ENCODE measurements at regions not wholly inside any gene's neighbourhood (a gene's known extent, or its start where the extent isn't known, plus 50 kb on each side); places are given as distances from the start of the nearest gene placed in this dataset.
"Not testable (repeated sequence)": the region's sequence is repeated elsewhere in the genome, so short reads cannot be mapped to it uniquely, and the experiment has no call there.

DNA sequence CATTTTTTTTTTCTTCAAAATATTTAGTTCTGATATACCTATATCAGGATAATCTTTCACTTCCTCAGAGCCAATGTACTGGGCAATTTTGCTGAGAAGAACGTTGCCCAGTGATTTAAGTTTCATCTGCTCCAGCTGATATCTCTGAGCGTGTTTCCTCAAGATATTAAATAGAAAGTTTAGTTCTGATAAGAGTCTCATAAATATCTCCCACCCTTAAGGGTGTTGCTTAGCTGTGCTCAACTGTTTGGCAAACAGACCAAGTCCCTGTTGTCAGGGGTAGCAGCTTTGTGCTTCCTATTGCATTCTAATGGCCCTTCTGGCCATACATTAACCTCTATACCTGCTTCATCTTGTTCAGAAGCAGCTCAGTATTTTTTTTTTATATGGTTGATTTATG is 84.7 kb upstream of the GPR141 start:
- Histone ChIP-seq H3K9me3 (replicated peaks) (no peaks in the 10 kb centered on the region), H3K4me3 (no peak overlapping the region), H3K36me3 (no peaks in the 10 kb centered on the region), H3K27me3 (replicated peaks) (no peaks in the 10 kb centered on the region), H3K4me1 (replicated peaks) (no peaks in the 10 kb centered on the region), H3K27ac (no peak overlapping the region)
- DNase-seq (ENCODE audit: low read depth in 1 of 2, low spot score in 2 of 2) = no peak

GRCh38 chr7:37601321-37601720 is 82.2 kb upstream of the GPR141 start:
- Histone ChIP-seq H3K36me3 (no peaks in the 10 kb centered on the region), H3K27me3 (replicated peaks) (no peaks in the 10 kb centered on the region), H3K27ac (no peak overlapping the region), H3K4me1 (replicated peaks) (no peaks in the 10 kb centered on the region), H3K9me3 (replicated peaks) (no peaks in the 10 kb centered on the region), H3K4me3 (no peak overlapping the region)
- DNase-seq (ENCODE audit: low read depth in 1 of 2, low spot score in 2 of 2) = no peak

- no peak overlapping the region for H3K4me3 ChIP-seq
- no peak for DNase-seq (ENCODE audit: low read depth in 1 of 2, low spot score in 2 of 2)
- H3K4me1 ChIP-seq (replicated peaks) = no peaks in the 10 kb centered on the region
- no peaks in the 10 kb centered on the region for H3K9me3 ChIP-seq (replicated peaks)
- no peak overlapping the region for H3K27ac ChIP-seq
- no peaks in the 10 kb centered on the region for H3K36me3 ChIP-seq
- H3K27me3 ChIP-seq (replicated peaks) = no peaks in the 10 kb centered on the region
Observed at GRCh38 chr7:37604078-37604477, 79.5 kb upstream of the GPR141 start.

- not testable (repeated sequence) for H3K27me3 ChIP-seq (replicated peaks); H3K36me3 ChIP-seq; H3K4me3 ChIP-seq; H3K27ac ChIP-seq; H3K4me1 ChIP-seq (replicated peaks); DNase-seq (ENCODE audit: low read depth in 1 of 2, low spot score in 2 of 2); H3K9me3 ChIP-seq (replicated peaks)
Observed at GRCh38 chr7:37617406-37617805, 66.2 kb upstream of the GPR141 start.

GRCh38 chr7:37633048-37633447 is 50.5 kb upstream of the GPR141 start:
- Histone ChIP-seq H3K27me3 (replicated peaks) (no peaks in the 10 kb centered on the region), H3K4me3 (no peak overlapping the region), H3K9me3 (replicated peaks) (no peaks in the 10 kb centered on the region), H3K36me3 (no peaks in the 10 kb centered on the region), H3K4me1 (replicated peaks) (no peaks in the 10 kb centered on the region), H3K27ac (no peak overlapping the region)
- DNase-seq (ENCODE audit: low read depth in 1 of 2, low spot score in 2 of 2) = no peak

Measured in SJSA1 (cell line).